ENCODE measurements at regions not wholly inside any gene's neighbourhood (a gene's known extent, or its start where the extent isn't known, plus 50 kb on each side); places are given as distances from the start of the nearest gene placed in this dataset.

- no peaks in the 10 kb centered on the region for H3K27me3 ChIP-seq (ENCODE audit: control insufficient read depth, low read length)
Measured at GRCh38 chr9:102047549-102047948, 309.1 kb upstream of the GRIN3A start.

GRCh38 chr9:102044133-102044532 lies 305.7 kb upstream of the GRIN3A start:
- no peaks in the 10 kb centered on the region for H3K4me1 ChIP-seq (ENCODE audit: control insufficient read depth, low read length)
- no peaks in the 10 kb centered on the region for H3K79me2 ChIP-seq (ENCODE audit: control insufficient read depth, low read length)
- H4K20me1 ChIP-seq (ENCODE audit: control insufficient read depth, insufficient read depth, low read depth, low read length), result no peaks in the 10 kb centered on the region
- H3K27ac ChIP-seq (ENCODE audit: low read depth, low read length), result no peak overlapping the region
- H3K36me3 ChIP-seq (ENCODE audit: control insufficient read depth, low read length), result no peaks in the 10 kb centered on the region
- H3K4me3 ChIP-seq (ENCODE audit: low read length), result no peak overlapping the region
- TF ChIP-seq CTCF (IDR thresholded peaks at IDR 0.05; ENCODE audit: low read depth, low read length, poor library complexity, severe bottlenecking), result no peak
- no peak for TF ChIP-seq EZH2phosphoT487 (IDR thresholded peaks at IDR 0.05; ENCODE audit: borderline replicate concordance, low read length)
- no peaks in the 10 kb centered on the region for H3F3A ChIP-seq (ENCODE audit: control insufficient read depth, insufficient read depth)
- H3K27me3 ChIP-seq (ENCODE audit: control insufficient read depth, low read length), result no peaks in the 10 kb centered on the region
- H3K9me2 ChIP-seq (replicated peaks; ENCODE audit: control insufficient read depth, low read length), result no peaks in the 10 kb centered on the region; the same call in 1 of the 2 replicates
- H3K4me2 ChIP-seq (ENCODE audit: low read length), result no peak overlapping the region
- no peaks in the 10 kb centered on the region for H3K9me3 ChIP-seq (ENCODE audit: control insufficient read depth, insufficient read depth, low read length)

More at GRCh38 chr9:102047549-102047948, 309.1 kb upstream of the GRIN3A start:
- Histone ChIP-seq H3K79me2 (ENCODE audit: control insufficient read depth, low read length) (no peaks in the 10 kb centered on the region), H3F3A (ENCODE audit: control insufficient read depth, insufficient read depth) (no peaks in the 10 kb centered on the region), H3K4me3 (ENCODE audit: low read length) (no peak overlapping the region), H3K4me1 (ENCODE audit: control insufficient read depth, low read length) (no peaks in the 10 kb centered on the region), H3K9me2 (replicated peaks; ENCODE audit: control insufficient read depth, low read length) (no peaks in the 10 kb centered on the region), H3K4me2 (ENCODE audit: low read length) (no peak overlapping the region), H4K20me1 (ENCODE audit: control insufficient read depth, insufficient read depth, low read depth, low read length) (no peaks in the 10 kb centered on the region), H3K9me3 (ENCODE audit: control insufficient read depth, insufficient read depth, low read length) (no peaks in the 10 kb centered on the region), H3K36me3 (ENCODE audit: control insufficient read depth, low read length) (no peaks in the 10 kb centered on the region), H3K27ac (ENCODE audit: low read depth, low read length) (no peak overlapping the region)
- TF ChIP-seq EZH2phosphoT487 (IDR thresholded peaks at IDR 0.05; ENCODE audit: borderline replicate concordance, low read length) (no peak), CTCF (IDR thresholded peaks at IDR 0.05; ENCODE audit: low read depth, low read length, poor library complexity, severe bottlenecking) (no peak)

GRCh38 chr9:102038006-102038405 lies 299.6 kb upstream of the GRIN3A start:
- Histone ChIP-seq H3K9me3 (ENCODE audit: control insufficient read depth, insufficient read depth, low read length) (no peaks in the 10 kb centered on the region), H3K4me1 (ENCODE audit: control insufficient read depth, low read length) (no peaks in the 10 kb centered on the region), H3F3A (ENCODE audit: control insufficient read depth, insufficient read depth) (no peaks in the 10 kb centered on the region), H3K79me2 (ENCODE audit: control insufficient read depth, low read length) (no peaks in the 10 kb centered on the region), H3K27ac (ENCODE audit: low read depth, low read length) (no peak overlapping the region), H3K4me3 (ENCODE audit: low read length) (no peak overlapping the region), H4K20me1 (ENCODE audit: control insufficient read depth, insufficient read depth, low read depth, low read length) (no peaks in the 10 kb centered on the region), H3K4me2 (ENCODE audit: low read length) (no peak overlapping the region), H3K9me2 (replicated peaks; ENCODE audit: control insufficient read depth, low read length) (no peaks in the 10 kb centered on the region; the same call in 1 of the 2 replicates), H3K27me3 (ENCODE audit: control insufficient read depth, low read length) (no peaks in the 10 kb centered on the region), H3K36me3 (ENCODE audit: control insufficient read depth, low read length) (no peaks in the 10 kb centered on the region)
- TF ChIP-seq CTCF (IDR thresholded peaks at IDR 0.05; ENCODE audit: low read depth, low read length, poor library complexity, severe bottlenecking) (no peak), EZH2phosphoT487 (IDR thresholded peaks at IDR 0.05; ENCODE audit: borderline replicate concordance, low read length) (no peak)

All from DOHH2 (cell line).